K562 (cell line): ENCODE measurements at regions not wholly inside any gene's neighbourhood (a gene's known extent, or its start where the extent isn't known, plus 50 kb on each side); places are given as distances from the start of the nearest gene placed in this dataset.

ENCODE experiments used
- ATAC-seq: fragments of 200-7000 bp; cut with Tn5 transposase; 3 replicates; pipeline ENCODE4 v1.9.1; 2020; ENCODE audit warnings: moderate library complexity
- BruUV-seq: library from RNA; stranded (reverse); fragments of 400-500 nt; replicated peaks from 2 replicates; lab custom pipeline; 2021; lab: Mats Ljungman, UMichigan
- CTCF ChIA-PET: fragments of 300-600 bp; formaldehyde crosslinking; extraction: SDS; loops from one replicate; lab custom pipeline; 2021; ENCODE audit warnings: low intra/inter-chr PET ratio; lab: Yijun Ruan, JAX
- POLR2A ChIA-PET: fragments of 300-600, 350-650 bp; sonication (Branson Sonifier 250); formaldehyde crosslinking; extraction: SDS; loops from one replicate; lab custom pipeline; 2021; ENCODE audit warnings: antibody characterized with exemption, inconsistent platforms; lab: Yijun Ruan, JAX
- DNase-seq, 4 experiments: peaks; one replicate each; pipeline versions ENCODE4 v3.0.0 to v3.0.0-alpha.2; 2011 to 2018; ENCODE audit warnings: low spot score in 3 of 4, mixed read lengths in 3 of 4; ENCODE audit errors: extremely low read depth in 1 of 4
- FAIRE-seq: peaks from 2 replicates; lab custom pipeline; 2011; peaks lifted over from hg19 to GRCh38; lab: Jason Lieb, UNC
- H2AFZ ChIP-seq: 2 replicates; pipeline ENCODE4 v1.6.0; 2011; ENCODE audit warnings: low read depth, low read length, control low read depth, inconsistent platforms
- H3K27ac ChIP-seq: fragments of 200-600 bp; 3 replicates; pipeline ENCODE4 v1.8.0; 2011; ENCODE audit warnings: low read depth, mild to moderate bottlenecking, control low read depth, inconsistent platforms, low read length, moderate library complexity, mixed read lengths; ENCODE audit errors: extremely low read depth
- H3K27me3 ChIP-seq, 2 experiments: fragments of 300-600 bp in 1 of 2; 2 replicates in 1 of 2; 3 replicates in 1 of 2; pipeline versions ENCODE4 v1.6.0 to v1.8.0; 2011; ENCODE audit warnings: inconsistent platforms in 2 of 2, low read length in 2 of 2, mild to moderate bottlenecking in 1 of 2, mixed read lengths in 1 of 2, moderate library complexity in 1 of 2; ENCODE audit not compliant: control insufficient read depth in 2 of 2, insufficient read depth in 2 of 2
- H3K36me3 ChIP-seq: fragments of 300-600 bp; 3 replicates; pipeline ENCODE4 v1.8.0; 2011; ENCODE audit warnings: mild to moderate bottlenecking, low read length, inconsistent platforms; ENCODE audit not compliant: control insufficient read depth, insufficient read depth
- H3K4me1 ChIP-seq, 2 experiments: fragments of 200-600 bp in 1 of 2; replicated peaks in 1 of 2; 2 replicates in 1 of 2; 3 replicates in 1 of 2; pipeline versions ENCODE4 v1.5.1 to v1.8.0; 2011; ENCODE audit warnings: inconsistent platforms in 2 of 2, low read length in 2 of 2, mild to moderate bottlenecking in 1 of 2, mixed read lengths in 1 of 2, moderate library complexity in 1 of 2; ENCODE audit not compliant: control insufficient read depth in 2 of 2, insufficient read depth in 2 of 2
- H3K4me2 ChIP-seq: 2 replicates; pipeline ENCODE4 v1.6.1; 2011; ENCODE audit warnings: low read length, control low read depth, inconsistent platforms, mixed read lengths; ENCODE audit not compliant: insufficient read depth
- H3K4me3 ChIP-seq: fragments of 200-600 bp; sonication (generic), shearing (Covaris generic); 2 replicates; pipeline ENCODE4 v1.5.1; 2016; ENCODE audit warnings: control low read depth, inconsistent platforms
- H3K79me2 ChIP-seq: fragments of 200-600 bp; 3 replicates; pipeline ENCODE4 v1.8.0; 2011; ENCODE audit warnings: low read length, inconsistent platforms; ENCODE audit not compliant: control insufficient read depth, insufficient read depth
- H3K9ac ChIP-seq, 2 experiments: 2 replicates each; pipeline versions ENCODE4 v1.6.0 to v1.6.1; 2011; ENCODE audit warnings: low read depth in 2 of 2, low read length in 2 of 2, control low read depth in 1 of 2, inconsistent platforms in 1 of 2, mild to moderate bottlenecking in 1 of 2, mixed read lengths in 1 of 2; ENCODE audit not compliant: insufficient read depth in 1 of 2
- H3K9me1 ChIP-seq: one replicate; pipeline ENCODE4 v1.6.0; 2011; ENCODE audit warnings: inconsistent platforms, mild to moderate bottlenecking, low read length, moderate library complexity; ENCODE audit not compliant: control insufficient read depth, insufficient read depth
- H3K9me3 ChIP-seq: replicated peaks from 2 replicates; pipeline ENCODE4 v1.5.1; 2011; ENCODE audit warnings: low read depth, low read length, inconsistent platforms; ENCODE audit not compliant: control insufficient read depth, insufficient read depth
- H4K20me1 ChIP-seq: replicated peaks from 2 replicates; pipeline ENCODE4 v1.6.1; 2011; ENCODE audit warnings: low read length, inconsistent platforms, mixed read lengths; ENCODE audit not compliant: control insufficient read depth, insufficient read depth
- BACH1 ChIP-seq: fragments of 200-800 bp; sonication (Bioruptor generic); IDR thresholded peaks from 2 replicates; pipeline ENCODE4 v1.6.1; 2016; ENCODE audit warnings: missing genetic modification characterization, missing compliant biosample characterization
- CCAR2 ChIP-seq: fragments of 200-400 bp; formaldehyde crosslinking; IDR thresholded peaks from 2 replicates; pipeline ENCODE4 v1.6.1; 2017; ENCODE audit warnings: mild to moderate bottlenecking, low read depth, low read length
- E2F3 ChIP-seq: fragments of 250-450 bp; sonication (Bioruptor Pico); IDR thresholded peaks from 2 replicates; pipeline ENCODE4 v1.4.0; 2020; ENCODE audit warnings: mild to moderate bottlenecking
- FOXK2 ChIP-seq, 2 experiments: fragments of 450-650 bp; IDR thresholded peaks in 1 of 2; conservative IDR thresholded peaks in 1 of 2; 2 replicates each; pipeline ENCODE4 v1.6.1; 2016; ENCODE audit warnings: low read depth in 2 of 2, mild to moderate bottlenecking in 1 of 2
- FOXP1 ChIP-seq: sonication (generic); formaldehyde crosslinking; IDR thresholded peaks from 2 replicates; pipeline ENCODE4 v1.8.0; 2022; ENCODE audit warnings: mild to moderate bottlenecking, missing genetic modification reagents
- MAFK ChIP-seq: IDR thresholded peaks from 2 replicates; pipeline ENCODE4 v1.6.1; 2011; ENCODE audit warnings: low read length, improper control_type of control experiment
- SIN3B ChIP-seq: fragments of 450-650 bp; IDR thresholded peaks from 2 replicates; pipeline ENCODE4 v1.6.1; 2017; ENCODE audit warnings: low read depth, mild to moderate bottlenecking, moderate library complexity
- STAT5A ChIP-seq: IDR thresholded peaks from 2 replicates; pipeline ENCODE4 v1.6.1; 2012; ENCODE audit warnings: low read length, inconsistent platforms, borderline replicate concordance
- U2AF2 ChIP-seq: fragments of 200-400 bp; formaldehyde crosslinking; optimal IDR thresholded peaks from 2 replicates; pipeline ENCODE3; 2017; ENCODE audit warnings: low read depth, mild to moderate bottlenecking, low read length
- ZNF57 ChIP-seq: fragments of 450-650 bp; formaldehyde crosslinking; IDR thresholded peaks from 2 replicates; pipeline ENCODE4 v1.4.0; 2020; ENCODE audit warnings: mild to moderate bottlenecking, moderate library complexity
- ZNF583 ChIP-seq: fragments of 250-450 bp; sonication (Bioruptor Pico); IDR thresholded peaks from 2 replicates; pipeline ENCODE4 v1.4.0; 2020
- WGBS: fragments of 100-300 bp; shearing (Covaris generic); methylation state at CpG from one replicate; pipeline ENCODE4 v1.1.6; 2016; ENCODE audit warnings: low coverage, mixed read lengths; ENCODE audit not compliant: insufficient coverage; ENCODE audit errors: missing lambda C conversion rate; 5-methylcytosine and 5-hydroxymethylcytosine counted together
- in situ Hi-C: fragments of 300-500 bp; cut with MboI; formaldehyde crosslinking; loops from 4 replicates; pipeline ENCODE4 v1.15.0; 2018; ENCODE audit warnings: inconsistent platforms, mixed read lengths
- intact Hi-C: fragments of 100-400 bp; cut with micrococcal nuclease; formaldehyde crosslinking; loops from 2 replicates; pipeline ENCODE4 v1.14.2; 2022

GRCh38 chr11:45737056-45737455 lies 67.9 kb upstream of the SLC35C1 start:
- in situ Hi-C loops (no loop called here), intact Hi-C loops (no loop called here)
- Histone ChIP-seq H3K4me2 (no peak overlapping the region), H3K27ac (no peak overlapping the region), H3K27me3 (peaks cover 10 to 26% of the 10 kb centered on the region in 2 experiments; a peak in 4 of 5 replicates), H2AFZ (no peak overlapping the region), H3K9me1 (no peaks in the 10 kb centered on the region), H3K4me1 (no peaks in the 10 kb centered on the region; a peak in 1 of 5 replicates), H3K79me2 (no peaks in the 10 kb centered on the region), H3K4me3 (no peak overlapping the region), H3K9me3 (no peaks in the 10 kb centered on the region), H3K36me3 (no peaks in the 10 kb centered on the region), H4K20me1 (no peaks in the 10 kb centered on the region), H3K9ac (no peak overlapping the region)
- FAIRE-seq (no peak), DNase-seq (no peak), ATAC-seq (no peak)
- CTCF ChIA-PET = no interaction called here
- BruUV-seq = no TSS peak
- TF ChIP-seq STAT5A (no peak), BACH1 (no peak), U2AF2 (no peak), MAFK (no peak), FOXP1 (CRISPR knock-in tag) (no peak), E2F3 (CRISPR knock-in tag) (no peak), SIN3B (no peak), FOXK2 (conservative IDR thresholded peaks at IDR 0.05 in 1 of 2, IDR thresholded peaks at IDR 0.05 in 1 of 2; ENCODE audit: low read depth in 2 of 2) (no peak), ZNF583 (CRISPR knock-in tag) (no peak), ZNF57 (CRISPR knock-in tag) (no peak), CCAR2 (no peak)
- WGBS = 3% methylated on average over 4 of the region's 4 CpGs
- POLR2A ChIA-PET = no interaction called here
